ENCODE measurements at regions not wholly inside any gene's neighbourhood (a gene's known extent, or its start where the extent isn't known, plus 50 kb on each side); places are given as distances from the start of the nearest gene placed in this dataset.

GRCh38 chr4:84220990-84221389, 278.1 kb downstream of the NKX6-1 start:
- H3K4me1 ChIP-seq (ENCODE audit: insufficient read depth, low read length, poor library complexity, severe bottlenecking): no peaks in the 10 kb centered on the region
- H3K27ac ChIP-seq (ENCODE audit: low read depth, low read length, poor library complexity, severe bottlenecking): no peak overlapping the region
- CTCF ChIA-PET: no interaction called here
- no TSS peak for BruUV-seq (replicated peaks)
- H3K9me3 ChIP-seq (ENCODE audit: low read depth, low read length, poor library complexity, severe bottlenecking): no peaks in the 10 kb centered on the region
- no peak for TF ChIP-seq EZH2 (IDR thresholded peaks at IDR 0.05; ENCODE audit: borderline replicate concordance, low read depth, low read length, poor library complexity, severe bottlenecking)
- TF ChIP-seq CTCF (conservative IDR thresholded peaks at IDR 0.05; ENCODE audit: low read depth, low read length): no peak
- H3K27me3 ChIP-seq (replicated peaks; ENCODE audit: insufficient read depth, low read depth, low read length, poor library complexity): no peaks in the 10 kb centered on the region
- POLR2A ChIA-PET (ENCODE audit: low non-redundant PET): no interaction called here
- intact Hi-C loops (cut with micrococcal nuclease; ENCODE audit: unreplicated experiment): no loop called here
- H3K36me3 ChIP-seq (ENCODE audit: insufficient read depth, low read length, poor library complexity, severe bottlenecking): no peaks in the 10 kb centered on the region
- DNase-seq (ENCODE audit: low spot score): no peak
- no peak overlapping the region for H3K4me3 ChIP-seq (ENCODE audit: low read depth, low read length, poor library complexity, severe bottlenecking)

GRCh38 chr4:84219656-84220055, 279.4 kb downstream of the NKX6-1 start:
- intact Hi-C loops (cut with micrococcal nuclease; ENCODE audit: unreplicated experiment): no loop called here
- no peak overlapping the region for H3K27ac ChIP-seq (ENCODE audit: low read depth, low read length, poor library complexity, severe bottlenecking)
- H3K9me3 ChIP-seq (ENCODE audit: low read depth, low read length, poor library complexity, severe bottlenecking): no peaks in the 10 kb centered on the region
- TF ChIP-seq CTCF (conservative IDR thresholded peaks at IDR 0.05; ENCODE audit: low read depth, low read length) (no peak), EZH2 (IDR thresholded peaks at IDR 0.05; ENCODE audit: borderline replicate concordance, low read depth, low read length, poor library complexity, severe bottlenecking) (no peak)
- no peak overlapping the region for H3K4me3 ChIP-seq (ENCODE audit: low read depth, low read length, poor library complexity, severe bottlenecking)
- no peaks in the 10 kb centered on the region for H3K4me1 ChIP-seq (ENCODE audit: insufficient read depth, low read length, poor library complexity, severe bottlenecking)
- BruUV-seq (replicated peaks): no TSS peak
- H3K27me3 ChIP-seq (replicated peaks; ENCODE audit: insufficient read depth, low read depth, low read length, poor library complexity): no peaks in the 10 kb centered on the region
- ChIA-PET POLR2A (ENCODE audit: low non-redundant PET) (no interaction called here), CTCF (no interaction called here)
- DNase-seq (ENCODE audit: low spot score): no peak
- no peaks in the 10 kb centered on the region for H3K36me3 ChIP-seq (ENCODE audit: insufficient read depth, low read length, poor library complexity, severe bottlenecking)

- ChIA-PET CTCF (no interaction called here), POLR2A (ENCODE audit: low non-redundant PET) (no interaction called here)
- H3K4me3 ChIP-seq (ENCODE audit: low read depth, low read length, poor library complexity, severe bottlenecking): no peak overlapping the region
- H3K27me3 ChIP-seq (replicated peaks; ENCODE audit: insufficient read depth, low read depth, low read length, poor library complexity): no peaks in the 10 kb centered on the region
- TF ChIP-seq CTCF (conservative IDR thresholded peaks at IDR 0.05; ENCODE audit: low read depth, low read length) (no peak), EZH2 (IDR thresholded peaks at IDR 0.05; ENCODE audit: borderline replicate concordance, low read depth, low read length, poor library complexity, severe bottlenecking) (no peak)
- DNase-seq (ENCODE audit: low spot score): no peak
- intact Hi-C loops (cut with micrococcal nuclease; ENCODE audit: unreplicated experiment): no loop called here
- no peaks in the 10 kb centered on the region for H3K36me3 ChIP-seq (ENCODE audit: insufficient read depth, low read length, poor library complexity, severe bottlenecking)
- no peaks in the 10 kb centered on the region for H3K4me1 ChIP-seq (ENCODE audit: insufficient read depth, low read length, poor library complexity, severe bottlenecking)
- no TSS peak for BruUV-seq (replicated peaks)
- no peak overlapping the region for H3K27ac ChIP-seq (ENCODE audit: low read depth, low read length, poor library complexity, severe bottlenecking)
- no peaks in the 10 kb centered on the region for H3K9me3 ChIP-seq (ENCODE audit: low read depth, low read length, poor library complexity, severe bottlenecking)
Measured at GRCh38 chr4:84218031-84218430, 281.1 kb downstream of the NKX6-1 start.
